ENCODE measurements at regions not wholly inside any gene's neighbourhood (a gene's known extent, or its start where the extent isn't known, plus 50 kb on each side); places are given as distances from the start of the nearest gene placed in this dataset.
"Not testable (repeated sequence)": the region's sequence is repeated elsewhere in the genome, so short reads cannot be mapped to it uniquely, and the experiment has no call there.

- no peak for TF ChIP-seq CTCF (IDR thresholded peaks at IDR 0.05; ENCODE audit: borderline replicate concordance, insufficient read depth, low read depth, low read length)
- H3K4me3 ChIP-seq (ENCODE audit: low read depth, low read length) = no peak overlapping the region
Measured at GRCh38 chr9:92223758-92224157, 69.7 kb downstream of the IARS1 start.

DNA sequence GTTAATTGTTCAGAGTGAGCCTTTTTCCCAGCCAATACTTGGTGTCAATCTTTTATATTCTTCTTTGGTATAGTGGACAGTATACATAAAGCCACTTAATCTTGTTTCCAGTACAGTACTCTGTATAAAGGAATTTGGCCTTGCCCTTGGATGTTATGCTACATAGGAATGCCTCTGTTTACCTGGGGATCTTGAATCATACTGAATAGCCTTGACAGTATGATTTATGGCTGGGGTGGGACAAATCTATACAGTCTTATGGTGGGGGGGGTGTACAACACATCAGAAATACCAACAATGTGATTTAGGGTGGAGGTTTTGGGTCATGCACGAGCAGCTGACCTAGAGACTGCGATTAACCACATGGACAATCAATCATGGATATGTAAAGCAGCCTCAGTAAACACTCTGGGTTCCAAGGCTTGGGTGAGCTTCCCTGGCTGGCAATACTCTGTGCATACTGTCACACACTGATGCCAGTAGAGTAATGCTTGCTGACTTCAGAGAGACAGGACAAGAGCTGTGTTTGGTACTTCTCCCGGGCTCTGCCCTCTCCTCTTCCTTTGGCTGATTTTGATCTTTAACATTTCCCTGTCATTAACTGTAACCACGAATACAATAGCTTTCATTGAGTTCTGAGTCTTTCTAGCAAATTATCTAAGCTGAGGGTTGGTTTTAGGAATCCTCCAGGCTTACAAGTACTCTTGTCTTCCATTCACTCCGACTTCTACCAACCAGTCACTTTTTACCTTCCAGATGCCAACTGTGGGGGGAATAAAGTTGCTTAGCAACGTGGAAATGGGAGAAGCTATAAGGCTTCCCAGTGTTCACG is 84.6 kb downstream of the IARS1 start:
- no peak for TF ChIP-seq CTCF (IDR thresholded peaks at IDR 0.05; ENCODE audit: borderline replicate concordance, insufficient read depth, low read depth, low read length)
- no peak overlapping the region for H3K4me3 ChIP-seq (ENCODE audit: low read depth, low read length)

DNA sequence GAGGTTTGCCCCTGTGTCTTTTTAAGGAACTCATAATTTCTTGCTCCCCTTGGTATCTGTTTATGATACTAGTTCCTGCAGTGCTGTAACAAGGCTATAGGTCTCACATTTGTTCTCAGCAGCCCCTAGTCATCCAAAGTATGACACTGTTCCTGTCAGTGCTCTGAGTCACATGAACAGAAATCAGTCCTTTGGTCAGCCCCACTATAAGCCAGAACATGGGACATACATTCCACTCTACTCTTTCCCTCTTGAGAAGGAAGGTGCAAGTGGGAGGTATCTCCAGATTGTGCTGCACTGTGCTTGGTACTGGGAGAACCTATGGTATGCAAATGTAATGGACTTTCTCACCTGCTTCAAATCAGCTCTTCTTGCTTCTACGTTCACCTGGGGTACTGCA is 87.0 kb downstream of the IARS1 start:
- no peak overlapping the region for H3K4me3 ChIP-seq (ENCODE audit: low read depth, low read length)
- TF ChIP-seq CTCF (IDR thresholded peaks at IDR 0.05; ENCODE audit: borderline replicate concordance, insufficient read depth, low read depth, low read length) = no peak

- not testable (repeated sequence) for H3K4me3 ChIP-seq (ENCODE audit: low read depth, low read length)
Measured at GRCh38 chr9:92203887-92204286, 88.7 kb upstream of the SPTLC1 start.

DNA sequence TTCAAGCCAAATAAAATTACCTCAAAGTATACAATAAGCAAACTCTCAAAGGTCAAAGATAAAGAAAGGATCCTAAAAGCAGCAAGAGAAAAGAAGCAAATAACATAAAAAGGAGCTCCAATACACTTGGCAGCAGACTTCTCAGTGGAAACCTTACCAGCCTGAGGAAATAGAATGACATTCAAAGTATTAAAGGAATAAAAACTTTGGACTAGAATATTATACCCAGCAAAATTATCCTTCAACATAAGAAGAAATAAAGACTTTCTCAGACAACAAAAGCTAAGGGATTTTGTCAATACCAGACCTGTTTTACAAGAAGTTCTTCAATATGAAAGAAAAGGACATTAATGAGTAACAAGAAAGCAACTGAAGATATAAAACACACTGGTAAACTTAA is 83.0 kb upstream of the SPTLC1 start:
- not testable (repeated sequence) for H3K4me3 ChIP-seq (ENCODE audit: low read depth, low read length)

DNA sequence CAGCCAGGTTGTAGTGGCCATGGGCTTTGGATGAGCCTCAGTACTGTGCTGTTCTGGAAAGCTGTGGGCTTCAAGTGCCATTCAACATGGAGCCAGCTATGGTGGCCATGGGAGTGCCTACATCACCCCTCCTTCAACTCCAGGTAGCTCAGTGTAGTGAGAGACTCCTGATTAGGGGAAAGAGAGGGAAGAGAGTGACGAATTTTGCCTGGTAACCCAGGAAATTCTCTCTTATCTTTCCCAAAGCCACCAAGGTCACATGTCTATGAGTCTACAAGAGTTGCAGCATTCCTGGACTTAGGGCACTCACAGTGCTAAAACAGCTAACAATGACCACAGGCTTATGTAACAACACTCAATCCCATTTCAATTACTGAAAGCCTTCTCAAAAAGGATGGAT is 81.7 kb upstream of the SPTLC1 start:
- no peak overlapping the region for H3K4me3 ChIP-seq (ENCODE audit: low read depth, low read length)
- no peak for TF ChIP-seq CTCF (IDR thresholded peaks at IDR 0.05; ENCODE audit: borderline replicate concordance, insufficient read depth, low read depth, low read length)

- TF ChIP-seq CTCF (IDR thresholded peaks at IDR 0.05; ENCODE audit: borderline replicate concordance, insufficient read depth, low read depth, low read length) = no peak
- no peak overlapping the region for H3K4me3 ChIP-seq (ENCODE audit: low read depth, low read length)
Measured at GRCh38 chr9:92196400-92196799, 81.2 kb upstream of the SPTLC1 start.

- H3K4me3 ChIP-seq (ENCODE audit: low read depth, low read length) = no peak overlapping the region
- TF ChIP-seq CTCF (IDR thresholded peaks at IDR 0.05; ENCODE audit: borderline replicate concordance, insufficient read depth, low read depth, low read length) = no peak
Measured at GRCh38 chr9:92191801-92192200, 76.6 kb upstream of the SPTLC1 start.

All from GM12875 (cell line).